Osteocyte (in vitro differentiated cells): ENCODE measurements at regions not wholly inside any gene's neighbourhood (a gene's known extent, or its start where the extent isn't known, plus 50 kb on each side); places are given as distances from the start of the nearest gene placed in this dataset.

ENCODE experiments used
- DNase-seq: peaks from one replicate; pipeline ENCODE4 v3.0.0; 2021; ENCODE audit warnings: mixed read lengths; ENCODE audit not compliant: unreplicated experiment; ENCODE audit errors: extremely low spot score
- H3K27ac Mint-ChIP-seq: one replicate; pipeline ENCODE4 v1.8.0; 2021; ENCODE audit warnings: mild to moderate bottlenecking, mixed read lengths; ENCODE audit not compliant: unreplicated experiment
- H3K27me3 Mint-ChIP-seq: one replicate; pipeline ENCODE4 v1.8.0; 2021; ENCODE audit warnings: mixed read lengths; ENCODE audit not compliant: unreplicated experiment
- H3K36me3 Mint-ChIP-seq: one replicate; pipeline ENCODE4 v1.8.0; 2021; ENCODE audit warnings: mixed read lengths; ENCODE audit not compliant: unreplicated experiment
- H3K4me1 Mint-ChIP-seq: one replicate; pipeline ENCODE4 v1.8.0; 2021; ENCODE audit warnings: mixed read lengths; ENCODE audit not compliant: unreplicated experiment
- H3K4me3 Mint-ChIP-seq: one replicate; pipeline ENCODE4 v1.8.0; 2021; ENCODE audit warnings: mild to moderate bottlenecking, moderate library complexity, mixed read lengths; ENCODE audit not compliant: unreplicated experiment
- H3K9me3 Mint-ChIP-seq: one replicate; pipeline ENCODE4 v1.8.0; 2021; ENCODE audit warnings: mixed read lengths; ENCODE audit not compliant: unreplicated experiment
- CTCF ChIP-seq: fragments of 200-600 bp; sonication (generic); IDR thresholded peaks from 2 replicates; pipeline ENCODE4 v1.5.0; 2021; ENCODE audit warnings: antibody characterized with exemption, mild to moderate bottlenecking, moderate library complexity

GRCh38 chr5:61675015-61675692 is 343.1 kb downstream of the ZSWIM6 start:
- DNase-seq: no peak
- Mint-ChIP-seq H3K36me3 (no peaks in the 10 kb centered on the region), H3K4me1 (peaks cover 8% of the 10 kb centered on the region), H3K9me3 (no peaks in the 10 kb centered on the region), H3K4me3 (no peak overlapping the region), H3K27me3 (peaks cover 13% of the 10 kb centered on the region), H3K27ac (no peak overlapping the region)
- peak; percentile 12 for TF ChIP-seq CTCF

DNA sequence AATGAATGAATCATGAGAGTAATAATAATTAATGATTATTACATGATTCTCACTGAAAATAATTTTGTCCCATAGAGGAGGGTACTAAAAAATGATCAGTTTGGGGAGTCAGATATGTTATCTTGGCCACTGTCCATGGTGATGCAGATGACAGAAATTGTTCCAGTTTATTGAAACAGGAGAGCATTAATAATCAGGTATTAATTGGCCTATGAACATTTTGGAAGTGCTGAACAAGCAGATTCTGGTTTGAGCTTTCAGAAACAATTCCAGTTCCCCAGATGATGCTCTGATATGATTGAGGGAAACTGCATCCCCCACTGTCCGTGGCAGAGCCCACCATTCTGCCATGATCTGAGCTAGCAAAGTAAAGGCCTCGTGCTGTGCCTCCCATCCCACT is 345.2 kb downstream of the ZSWIM6 start:
- Mint-ChIP-seq H3K36me3 (no peaks in the 10 kb centered on the region), H3K27ac (no peak overlapping the region), H3K4me1 (peaks cover 8% of the 10 kb centered on the region), H3K4me3 (no peak overlapping the region), H3K27me3 (peaks cover 27% of the 10 kb centered on the region), H3K9me3 (no peaks in the 10 kb centered on the region)
- TF ChIP-seq CTCF: no peak
- no peak for DNase-seq

DNA sequence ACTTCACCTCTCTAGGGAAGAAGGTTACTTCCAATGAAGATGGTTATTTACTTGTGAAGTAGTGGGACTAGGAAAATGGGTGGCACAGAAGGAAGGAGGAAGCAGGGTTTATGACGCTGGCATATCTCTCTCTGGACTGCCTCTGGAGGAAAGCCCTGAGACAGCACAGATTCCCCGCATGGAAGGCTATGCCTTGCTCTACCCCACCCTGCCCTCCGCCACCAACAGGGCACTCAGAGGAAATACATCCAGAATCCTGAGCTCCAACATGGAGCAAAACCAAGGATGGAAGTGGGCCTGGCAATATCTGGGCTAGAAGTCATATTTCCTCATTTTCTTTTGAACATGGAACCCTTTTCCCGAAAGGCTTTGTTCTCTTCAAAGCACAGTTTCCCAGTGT is 346.9 kb downstream of the ZSWIM6 start:
- Mint-ChIP-seq H3K9me3 (no peaks in the 10 kb centered on the region), H3K4me1 (no peaks in the 10 kb centered on the region), H3K27ac (no peak overlapping the region), H3K36me3 (no peaks in the 10 kb centered on the region), H3K27me3 (peaks cover 34% of the 10 kb centered on the region), H3K4me3 (no peak overlapping the region)
- TF ChIP-seq CTCF: no peak
- DNase-seq: no peak

GRCh38 chr5:61679562-61679961 is 347.5 kb downstream of the ZSWIM6 start:
- Mint-ChIP-seq H3K4me3 (no peak overlapping the region), H3K36me3 (no peaks in the 10 kb centered on the region), H3K4me1 (no peaks in the 10 kb centered on the region), H3K9me3 (no peaks in the 10 kb centered on the region), H3K27ac (no peak overlapping the region), H3K27me3 (peaks cover 37% of the 10 kb centered on the region)
- no peak for DNase-seq
- TF ChIP-seq CTCF: no peak

DNA sequence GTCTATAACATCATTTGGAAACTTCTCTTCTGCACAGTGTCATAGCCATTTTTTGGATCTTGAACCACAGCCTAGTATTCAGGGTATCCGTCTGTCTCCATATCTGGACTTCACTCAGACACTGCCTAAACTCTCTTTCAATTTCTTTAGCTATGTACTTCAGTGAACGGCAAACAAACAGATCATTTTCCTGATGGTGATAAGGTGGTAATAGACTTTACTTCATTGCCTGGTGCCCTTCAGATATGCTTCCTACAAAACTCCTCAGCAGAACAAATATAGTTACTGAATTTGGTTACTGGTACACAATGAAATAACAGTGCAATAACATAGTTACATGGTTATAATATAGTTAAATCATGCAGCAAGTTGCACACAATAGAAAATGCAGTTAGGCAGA is 348.2 kb downstream of the ZSWIM6 start:
- no peak overlapping the region for H3K4me3 Mint-ChIP-seq
- no peak for TF ChIP-seq CTCF
- no peak for DNase-seq
- H3K27me3 Mint-ChIP-seq: peaks cover 40% of the 10 kb centered on the region
- no peaks in the 10 kb centered on the region for H3K9me3 Mint-ChIP-seq
- H3K27ac Mint-ChIP-seq: no peak overlapping the region
- H3K4me1 Mint-ChIP-seq: no peaks in the 10 kb centered on the region
- no peaks in the 10 kb centered on the region for H3K36me3 Mint-ChIP-seq
